ENCODE measurements at regions not wholly inside any gene's neighbourhood (a gene's known extent, or its start where the extent isn't known, plus 50 kb on each side); places are given as distances from the start of the nearest gene placed in this dataset.

DNA sequence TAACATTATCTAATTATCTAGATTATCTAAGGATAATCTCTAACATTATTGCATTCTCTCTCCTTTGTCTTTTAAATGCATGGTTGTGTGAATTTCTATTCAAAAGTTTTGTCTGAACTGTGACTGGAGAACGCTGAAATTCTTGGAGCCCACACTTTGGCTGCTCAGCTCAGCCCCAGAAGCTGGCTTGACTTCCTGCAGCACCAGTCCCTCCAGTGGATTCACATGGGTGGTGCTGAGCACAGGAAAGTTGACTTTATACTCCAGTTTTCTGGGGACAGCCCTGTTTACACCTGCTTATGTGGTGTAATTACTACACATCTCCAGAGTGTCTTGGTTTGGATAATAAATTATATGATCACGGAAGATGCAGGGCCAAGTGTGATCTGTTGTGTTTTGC, 255.1 kb upstream of the NOX3 start:
- DNase-seq = no peak

GRCh38 chr6:155709262-155709661, 253.6 kb upstream of the NOX3 start:
- no peak for DNase-seq

DNA sequence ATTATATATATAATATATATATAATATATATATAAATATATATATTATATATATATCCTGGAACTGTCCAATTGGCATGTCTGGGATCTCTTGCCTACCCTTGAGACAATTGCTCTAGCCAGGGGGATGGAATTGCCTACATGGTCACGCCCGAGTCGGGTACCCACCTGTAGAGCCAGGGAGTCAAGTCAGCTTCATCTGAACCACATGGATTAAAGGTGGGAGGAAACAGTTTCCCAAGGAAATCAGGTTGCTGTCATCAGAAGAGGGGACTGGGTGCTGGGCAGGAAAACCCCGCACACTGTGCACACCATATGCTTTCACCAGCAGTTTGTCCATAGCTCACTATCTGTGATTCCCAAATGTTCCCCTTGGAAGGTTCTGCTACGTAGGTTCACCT, 252.5 kb upstream of the NOX3 start:
- no peak for DNase-seq

DNA sequence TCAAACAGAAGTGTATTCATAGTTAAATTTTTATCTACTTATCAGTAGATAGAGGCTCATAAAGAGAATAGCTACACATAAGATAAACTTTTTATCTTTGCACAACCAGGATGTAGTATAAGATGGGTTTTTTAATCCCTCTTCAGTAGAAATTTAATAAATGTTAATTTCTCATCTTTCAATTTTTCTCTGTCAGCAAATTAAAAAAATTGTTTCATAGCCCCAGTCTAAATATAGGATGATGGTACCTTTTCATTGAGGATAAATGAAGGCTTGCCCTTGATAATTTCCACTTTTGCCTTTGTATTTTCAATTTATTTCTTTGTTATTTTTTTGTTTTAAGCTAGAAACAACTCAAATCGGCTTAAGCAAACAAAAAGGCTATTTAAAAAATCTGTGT, 251.2 kb upstream of the NOX3 start:
- no peak for DNase-seq

DNA sequence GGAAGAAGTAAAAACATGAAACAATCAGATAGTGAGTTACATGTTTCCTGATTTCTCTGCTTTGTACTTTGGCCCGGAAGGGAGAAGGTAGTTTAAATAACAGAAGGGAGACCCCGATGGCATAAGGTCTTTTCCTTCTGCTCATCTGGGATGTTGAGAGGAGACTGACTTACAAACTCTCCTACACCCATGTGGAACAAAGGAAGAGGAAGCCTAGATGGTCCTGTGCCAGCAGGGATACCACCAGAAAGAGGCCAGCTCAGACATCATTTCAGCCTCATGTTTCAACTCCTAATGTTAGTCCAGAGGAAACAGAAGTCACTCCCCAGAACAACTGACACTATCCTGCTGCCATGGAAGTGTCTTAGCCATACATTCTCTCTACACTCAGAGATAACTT, 250.7 kb upstream of the NOX3 start:
- no peak for DNase-seq

DNA sequence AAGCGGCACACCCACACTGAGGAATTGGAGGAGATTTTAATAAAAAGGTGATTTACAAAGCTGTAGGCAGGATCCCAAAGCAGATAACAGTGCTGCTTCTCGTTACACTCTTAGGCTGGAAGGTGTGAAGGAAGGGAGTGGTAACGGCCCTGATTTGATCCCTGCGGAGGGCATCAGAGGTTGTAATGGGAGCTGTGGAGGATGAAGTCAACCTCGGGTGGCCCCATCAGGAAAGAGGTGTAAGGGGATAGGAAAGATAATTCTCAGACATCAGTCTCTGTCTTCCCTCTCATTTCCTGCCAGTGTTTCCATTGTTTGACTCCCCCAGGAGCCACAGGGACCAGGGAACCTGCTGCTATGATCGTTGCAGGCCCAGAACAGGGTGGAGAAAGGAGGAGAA, 245.7 kb upstream of the NOX3 start:
- no peak for DNase-seq

DNA sequence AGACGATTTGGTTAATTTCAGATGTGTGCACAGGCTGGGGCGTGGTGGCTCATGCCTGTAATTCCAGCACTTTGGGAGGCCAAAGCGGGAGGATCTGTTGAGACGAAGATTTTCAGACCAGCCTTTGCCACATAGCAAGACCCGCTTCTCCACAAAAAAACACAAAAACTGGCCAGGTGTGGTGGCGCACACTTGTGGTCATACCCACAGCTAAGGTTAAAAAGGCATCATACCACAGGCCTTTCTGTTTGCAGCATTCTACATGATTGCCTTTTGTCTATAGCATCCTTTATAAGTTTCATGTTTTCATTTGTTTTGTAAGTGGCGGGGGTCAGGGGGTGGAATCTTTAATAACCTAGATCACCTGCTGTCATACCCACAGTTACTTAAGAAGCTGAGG, 239.9 kb upstream of the NOX3 start:
- DNase-seq = no peak

- DNase-seq = no peak
These were observed 238.8 kb upstream of the NOX3 start for GRCh38 chr6:155694419-155694790.

- DNase-seq = no peak
These were observed 238.2 kb upstream of the NOX3 start for GRCh38 chr6:155693573-155694418.

DNA sequence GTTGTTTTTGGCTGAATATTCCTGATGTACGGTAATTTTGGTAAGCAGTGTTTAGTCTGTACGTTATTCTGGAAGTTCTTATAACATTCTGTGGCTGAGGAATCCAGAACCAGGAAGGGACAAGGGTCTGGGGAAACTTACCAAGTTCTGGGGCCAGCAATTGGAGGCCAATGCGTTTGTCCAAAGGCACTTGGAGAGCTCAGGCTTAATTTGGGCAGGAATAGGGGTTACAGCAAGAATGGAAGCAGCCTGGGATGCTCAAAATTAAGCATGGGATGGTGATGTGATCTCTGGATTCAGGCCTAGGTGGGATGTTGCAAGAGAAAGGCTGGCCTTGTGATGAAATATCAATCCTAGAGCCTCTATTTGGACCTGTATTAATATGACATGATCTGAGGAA, 235.2 kb upstream of the NOX3 start:
- DNase-seq = no peak

GRCh38 chr6:155687645-155688044, 232.0 kb upstream of the NOX3 start:
- DNase-seq = no peak

- no peak for DNase-seq
These were observed 229.0 kb upstream of the NOX3 start for GRCh38 chr6:155684416-155685196.

DNA sequence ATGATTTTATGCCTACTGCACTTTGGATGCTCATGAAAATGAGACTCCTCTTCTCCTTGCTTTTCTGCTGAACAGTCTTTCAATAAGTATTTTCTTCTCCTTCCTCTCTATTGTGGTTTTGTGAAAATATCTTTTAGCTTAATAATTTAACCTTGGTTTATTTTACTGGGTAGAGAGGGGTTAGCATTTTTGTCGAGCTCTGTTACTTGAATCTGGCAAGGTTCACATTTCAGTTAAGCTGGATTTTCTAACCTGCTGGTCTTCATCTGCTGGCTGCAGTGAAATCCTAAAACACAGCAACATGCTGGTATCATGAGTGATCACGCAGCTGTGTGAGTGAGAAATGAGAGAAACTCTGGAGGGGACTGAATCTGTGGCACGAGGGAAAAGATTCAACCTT, 222.7 kb upstream of the NOX3 start:
- DNase-seq = no peak

DNA sequence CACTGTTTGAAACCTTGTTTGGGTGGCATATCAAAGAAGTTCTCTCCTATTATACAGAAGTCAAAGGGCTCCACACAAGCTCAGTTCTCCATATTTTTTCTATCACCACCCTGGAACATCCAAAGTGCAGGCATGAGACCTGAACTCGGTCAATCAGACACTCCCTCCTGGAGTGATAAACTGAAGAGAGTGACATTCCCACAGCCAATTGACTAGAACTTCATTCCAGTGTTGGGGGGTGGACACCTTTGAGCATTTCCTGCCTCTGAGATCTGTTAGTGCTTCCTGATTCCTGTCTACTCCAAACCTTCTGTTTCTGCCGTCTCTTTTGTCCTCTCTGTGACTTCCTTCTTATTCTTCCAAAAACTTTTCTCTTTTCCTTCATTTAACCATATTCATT, 220.7 kb upstream of the NOX3 start:
- no peak for DNase-seq

GRCh38 chr6:155670655-155671054, 215.0 kb upstream of the NOX3 start:
- no peak for DNase-seq

DNA sequence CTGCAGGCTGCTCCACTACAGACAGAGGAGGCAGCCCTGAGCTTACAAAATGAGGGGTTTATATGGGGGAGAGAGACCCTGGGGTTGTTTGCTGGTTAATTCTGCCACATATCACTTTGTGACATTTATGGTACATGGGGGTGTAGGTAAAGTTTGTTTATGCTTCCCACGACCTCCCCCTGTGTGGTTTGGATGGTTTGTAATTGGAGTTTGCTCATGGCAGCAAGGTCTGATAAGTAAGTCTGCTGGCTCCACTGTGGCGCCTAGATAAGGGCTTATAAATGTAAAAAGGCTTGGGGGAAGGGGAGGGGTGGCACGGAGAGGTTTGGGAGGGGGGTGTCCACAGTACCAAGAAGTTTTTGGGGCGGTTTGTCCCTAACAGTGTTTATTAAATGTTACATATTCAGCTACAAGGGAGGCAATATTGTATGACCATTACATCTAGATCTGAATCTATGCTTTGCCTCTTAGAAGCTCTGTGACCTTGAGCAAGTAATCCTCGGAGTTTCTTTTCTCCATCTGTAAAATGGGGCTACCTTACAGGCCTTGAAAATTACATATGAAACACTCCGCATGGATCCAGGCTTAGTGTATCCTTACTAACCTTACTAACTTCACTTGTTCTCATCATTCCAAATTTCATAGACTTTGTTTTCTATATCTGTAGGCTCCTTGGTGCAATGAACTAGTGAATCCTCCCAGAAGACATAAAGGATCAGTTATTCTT, 204.8 kb upstream of the NOX3 start:
- DNase-seq = no peak

- no peak for DNase-seq
These were observed 200.4 kb upstream of the NOX3 start for GRCh38 chr6:155656024-155656423.

DNA sequence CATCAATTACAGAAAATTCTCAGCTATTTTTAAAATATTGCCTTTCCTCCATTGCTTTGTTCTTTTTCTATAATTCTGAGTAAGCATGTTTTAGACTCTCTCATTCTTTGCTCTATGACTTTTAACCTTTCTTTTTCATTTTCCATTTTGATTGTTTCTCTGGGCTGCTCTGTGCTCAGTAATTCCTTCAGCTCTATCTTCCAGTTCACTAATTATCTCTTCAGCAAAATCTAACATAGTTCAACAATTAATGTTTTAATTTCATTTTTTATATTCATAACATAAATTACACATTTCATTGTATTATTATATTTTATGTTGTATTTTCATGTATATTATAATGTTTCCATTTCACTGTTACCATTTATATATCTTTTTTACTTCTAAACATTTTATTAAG, 198.8 kb upstream of the NOX3 start:
- no peak for DNase-seq

GRCh38 chr6:155648301-155648700, 192.7 kb upstream of the NOX3 start:
- no peak for DNase-seq

GRCh38 chr6:155647354-155647753, 191.7 kb upstream of the NOX3 start:
- DNase-seq = no peak

DNA sequence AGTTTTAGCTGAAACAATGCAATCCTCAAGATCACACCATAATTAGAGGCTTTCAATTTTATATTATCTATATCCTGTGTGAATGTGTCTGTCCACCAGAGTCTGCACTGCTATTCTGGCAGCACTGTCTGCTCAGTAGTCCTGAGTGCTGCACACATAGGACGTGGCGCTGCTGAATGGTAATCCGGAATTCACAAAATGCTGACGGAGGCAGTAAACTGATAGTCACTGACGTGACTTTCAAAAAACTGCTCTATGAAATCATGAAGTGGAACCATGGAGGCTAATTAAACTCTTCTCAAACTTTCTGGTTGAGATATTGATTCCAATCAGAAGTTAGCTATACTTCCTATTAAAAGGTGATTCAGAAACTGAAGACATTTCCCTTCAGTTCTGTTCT, 190.8 kb upstream of the NOX3 start:
- no peak for DNase-seq

GRCh38 chr6:155645325-155645724, 189.7 kb upstream of the NOX3 start:
- no peak for DNase-seq

- DNase-seq = no peak
These were observed 186.0 kb upstream of the NOX3 start for GRCh38 chr6:155641603-155642002.

DNA sequence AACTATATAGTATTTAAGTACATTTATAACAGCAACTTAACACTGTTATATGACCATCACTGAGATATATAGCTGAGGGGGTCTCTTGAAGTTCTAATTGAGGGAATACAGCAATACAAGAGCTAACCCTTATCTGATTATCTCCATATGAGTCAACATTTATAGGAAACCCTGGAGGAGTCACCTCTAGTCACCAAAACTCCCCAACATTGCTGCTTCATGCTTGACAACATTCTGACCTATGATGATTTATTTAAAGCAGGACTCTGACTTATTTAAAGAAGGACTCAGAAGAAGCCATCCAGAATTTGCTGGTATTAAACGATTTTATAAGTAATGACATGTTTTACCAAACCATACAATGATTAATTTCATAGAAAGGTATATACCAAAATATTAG, 182.6 kb upstream of the NOX3 start:
- DNase-seq = no peak

Measured in inflammatory macrophage (primary cell).